ENCODE measurements at regions not wholly inside any gene's neighbourhood (a gene's known extent, or its start where the extent isn't known, plus 50 kb on each side); places are given as distances from the start of the nearest gene placed in this dataset.

DNA sequence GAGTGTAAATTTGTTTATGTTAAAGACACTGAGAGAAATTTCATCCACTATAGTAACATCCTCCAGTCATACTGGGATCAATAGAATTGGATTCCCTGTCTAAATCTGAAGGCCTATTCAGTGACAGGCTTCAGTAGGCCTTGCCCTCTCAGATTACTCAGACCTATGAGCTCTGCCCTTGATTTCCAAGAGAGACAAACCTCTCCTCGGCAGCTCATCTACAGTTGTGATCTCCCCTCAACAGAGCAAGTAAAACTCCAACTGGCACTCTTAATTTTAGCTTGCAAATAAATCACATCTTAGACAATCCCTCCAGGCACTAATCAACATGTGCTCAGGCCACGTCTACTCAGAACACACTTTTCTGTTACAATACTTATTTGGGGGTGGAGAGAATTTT is 1191.4 kb upstream of the PHF14 start:
- TF ChIP-seq TAF1 (IDR thresholded peaks at IDR 0.05; ENCODE audit: borderline replicate concordance, insufficient read depth, low read length): no peak
- TF ChIP-seq POLR2AphosphoS5 (IDR thresholded peaks at IDR 0.05; ENCODE audit: low read depth, low read length): no peak
- TF ChIP-seq SIN3A (IDR thresholded peaks at IDR 0.05; ENCODE audit: borderline replicate concordance, insufficient read depth, low read length): no peak
- TF ChIP-seq REST (IDR thresholded peaks at IDR 0.05; ENCODE audit: insufficient read depth in 1 of 2, low read depth in 2 of 2, low read length in 2 of 2): no peak
- no peak for TF ChIP-seq FOXP2 (optimal IDR thresholded peaks at IDR 0.05; ENCODE audit: borderline replicate concordance, extremely low read depth, extremely low read length, insufficient read depth)

GRCh38 chr7:9785211-9785610 is 1188.5 kb upstream of the PHF14 start:
- TF ChIP-seq TAF1 (IDR thresholded peaks at IDR 0.05; ENCODE audit: borderline replicate concordance, insufficient read depth, low read length): no peak
- no peak for TF ChIP-seq FOXP2 (optimal IDR thresholded peaks at IDR 0.05; ENCODE audit: borderline replicate concordance, extremely low read depth, extremely low read length, insufficient read depth)
- TF ChIP-seq POLR2AphosphoS5 (IDR thresholded peaks at IDR 0.05; ENCODE audit: low read depth, low read length): no peak
- no peak for TF ChIP-seq REST (IDR thresholded peaks at IDR 0.05; ENCODE audit: insufficient read depth in 1 of 2, low read depth in 2 of 2, low read length in 2 of 2)
- no peak for TF ChIP-seq SIN3A (IDR thresholded peaks at IDR 0.05; ENCODE audit: borderline replicate concordance, insufficient read depth, low read length)

GRCh38 chr7:9796241-9796640 is 1177.4 kb upstream of the PHF14 start:
- TF ChIP-seq SIN3A (IDR thresholded peaks at IDR 0.05; ENCODE audit: borderline replicate concordance, insufficient read depth, low read length): no peak

DNA sequence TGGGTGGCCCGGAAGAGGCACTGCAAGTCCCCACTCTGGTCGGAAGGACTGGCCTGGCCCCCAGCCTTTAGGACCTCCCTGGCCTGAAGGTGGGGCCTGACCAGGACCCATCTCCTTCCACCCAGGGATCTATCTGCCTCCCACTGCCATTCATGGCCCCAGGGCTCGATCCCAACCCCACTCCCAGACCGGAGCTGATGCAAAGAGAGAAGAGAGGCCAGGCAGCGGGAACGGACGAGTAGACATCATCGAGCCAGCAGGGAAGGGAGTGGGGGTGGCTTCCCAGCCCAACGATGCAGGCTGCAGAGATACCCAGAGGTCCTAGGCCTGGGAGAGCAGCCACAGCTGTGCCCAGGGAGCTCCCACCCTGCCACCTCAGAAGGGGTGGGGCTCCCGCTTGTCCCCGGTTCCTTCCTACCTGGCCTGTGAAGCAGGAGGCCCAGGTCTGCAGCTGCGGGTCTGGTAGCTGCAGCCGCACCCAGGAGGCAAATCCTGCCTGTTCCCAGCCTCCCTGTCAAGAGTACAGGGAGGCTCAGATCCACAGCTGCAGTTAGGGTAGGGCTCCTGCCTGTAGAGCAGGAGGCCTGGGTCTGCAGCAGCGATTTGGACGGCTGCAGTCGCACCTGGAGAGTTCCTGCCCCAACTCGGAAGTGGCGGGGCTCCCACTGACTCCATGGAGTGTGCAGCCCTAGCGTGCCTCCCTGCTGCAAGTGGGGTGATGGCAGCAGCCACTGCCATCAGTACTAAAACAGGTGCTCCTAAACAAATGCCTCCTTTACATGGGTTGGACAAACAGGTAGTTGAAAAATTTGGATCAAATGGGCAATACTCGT is 1151.0 kb upstream of the PHF14 start:
- TF ChIP-seq SIN3A (IDR thresholded peaks at IDR 0.05; ENCODE audit: borderline replicate concordance, insufficient read depth, low read length): no peak
- TF ChIP-seq POLR2AphosphoS5 (IDR thresholded peaks at IDR 0.05; ENCODE audit: low read depth, low read length): no peak
- no peak for TF ChIP-seq TAF1 (IDR thresholded peaks at IDR 0.05; ENCODE audit: borderline replicate concordance, insufficient read depth, low read length)
- no peak for TF ChIP-seq FOXP2 (optimal IDR thresholded peaks at IDR 0.05; ENCODE audit: borderline replicate concordance, extremely low read depth, extremely low read length, insufficient read depth)

GRCh38 chr7:9835199-9835598 is 1138.5 kb upstream of the PHF14 start:
- TF ChIP-seq SIN3A (IDR thresholded peaks at IDR 0.05; ENCODE audit: borderline replicate concordance, insufficient read depth, low read length): no peak
- TF ChIP-seq REST (IDR thresholded peaks at IDR 0.05; ENCODE audit: insufficient read depth in 1 of 2, low read depth in 2 of 2, low read length in 2 of 2): no peak
- no peak for TF ChIP-seq FOXP2 (optimal IDR thresholded peaks at IDR 0.05; ENCODE audit: borderline replicate concordance, extremely low read depth, extremely low read length, insufficient read depth)
- TF ChIP-seq POLR2AphosphoS5 (IDR thresholded peaks at IDR 0.05; ENCODE audit: low read depth, low read length): no peak
- no peak for TF ChIP-seq TAF1 (IDR thresholded peaks at IDR 0.05; ENCODE audit: borderline replicate concordance, insufficient read depth, low read length)

GRCh38 chr7:9836671-9837070 is 1137.0 kb upstream of the PHF14 start:
- TF ChIP-seq FOXP2 (optimal IDR thresholded peaks at IDR 0.05; ENCODE audit: borderline replicate concordance, extremely low read depth, extremely low read length, insufficient read depth): no peak
- no peak for TF ChIP-seq SIN3A (IDR thresholded peaks at IDR 0.05; ENCODE audit: borderline replicate concordance, insufficient read depth, low read length)
- no peak for TF ChIP-seq POLR2AphosphoS5 (IDR thresholded peaks at IDR 0.05; ENCODE audit: low read depth, low read length)
- TF ChIP-seq TAF1 (IDR thresholded peaks at IDR 0.05; ENCODE audit: borderline replicate concordance, insufficient read depth, low read length): no peak
- TF ChIP-seq REST (IDR thresholded peaks at IDR 0.05; ENCODE audit: insufficient read depth in 1 of 2, low read depth in 2 of 2, low read length in 2 of 2): no peak

Data from PFSK-1 (cell line).